GM12873 (cell line): ENCODE measurements at regions not wholly inside any gene's neighbourhood (a gene's known extent, or its start where the extent isn't known, plus 50 kb on each side); places are given as distances from the start of the nearest gene placed in this dataset.

Experiments
- TF ChIP-seq, protein P1 (sequence below): IDR thresholded peaks from 2 replicates; pipeline ENCODE4 v1.5.1; 2012; ENCODE audit warnings: low read depth, mild to moderate bottlenecking, moderate library complexity, low read length, control low read depth; ENCODE audit not compliant: insufficient read depth; ENCODE audit errors: missing control alignments

DNA sequence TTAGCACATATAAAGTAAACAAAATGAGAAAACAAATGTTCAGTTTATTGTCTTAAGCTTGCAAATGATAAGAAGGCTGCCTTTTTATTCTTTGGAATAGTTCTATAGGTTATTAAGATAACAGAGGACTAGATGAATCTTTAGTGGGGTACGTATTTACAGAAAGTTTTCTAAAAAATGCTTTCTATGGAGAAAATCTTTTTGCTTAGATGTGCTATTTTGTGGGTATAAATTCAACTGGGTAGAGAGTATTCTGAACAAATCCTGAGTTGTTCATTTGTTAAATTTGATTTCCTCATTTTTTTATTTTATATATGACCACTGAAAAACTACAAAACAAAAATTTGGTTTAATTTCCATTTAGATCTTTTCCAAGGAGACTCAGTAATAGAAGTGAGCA lies 566.9 kb downstream of the PLCL1 start:
- TF ChIP-seq, protein P1, sequence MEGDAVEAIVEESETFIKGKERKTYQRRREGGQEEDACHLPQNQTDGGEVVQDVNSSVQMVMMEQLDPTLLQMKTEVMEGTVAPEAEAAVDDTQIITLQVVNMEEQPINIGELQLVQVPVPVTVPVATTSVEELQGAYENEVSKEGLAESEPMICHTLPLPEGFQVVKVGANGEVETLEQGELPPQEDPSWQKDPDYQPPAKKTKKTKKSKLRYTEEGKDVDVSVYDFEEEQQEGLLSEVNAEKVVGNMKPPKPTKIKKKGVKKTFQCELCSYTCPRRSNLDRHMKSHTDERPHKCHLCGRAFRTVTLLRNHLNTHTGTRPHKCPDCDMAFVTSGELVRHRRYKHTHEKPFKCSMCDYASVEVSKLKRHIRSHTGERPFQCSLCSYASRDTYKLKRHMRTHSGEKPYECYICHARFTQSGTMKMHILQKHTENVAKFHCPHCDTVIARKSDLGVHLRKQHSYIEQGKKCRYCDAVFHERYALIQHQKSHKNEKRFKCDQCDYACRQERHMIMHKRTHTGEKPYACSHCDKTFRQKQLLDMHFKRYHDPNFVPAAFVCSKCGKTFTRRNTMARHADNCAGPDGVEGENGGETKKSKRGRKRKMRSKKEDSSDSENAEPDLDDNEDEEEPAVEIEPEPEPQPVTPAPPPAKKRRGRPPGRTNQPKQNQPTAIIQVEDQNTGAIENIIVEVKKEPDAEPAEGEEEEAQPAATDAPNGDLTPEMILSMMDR, result no peak

DNA sequence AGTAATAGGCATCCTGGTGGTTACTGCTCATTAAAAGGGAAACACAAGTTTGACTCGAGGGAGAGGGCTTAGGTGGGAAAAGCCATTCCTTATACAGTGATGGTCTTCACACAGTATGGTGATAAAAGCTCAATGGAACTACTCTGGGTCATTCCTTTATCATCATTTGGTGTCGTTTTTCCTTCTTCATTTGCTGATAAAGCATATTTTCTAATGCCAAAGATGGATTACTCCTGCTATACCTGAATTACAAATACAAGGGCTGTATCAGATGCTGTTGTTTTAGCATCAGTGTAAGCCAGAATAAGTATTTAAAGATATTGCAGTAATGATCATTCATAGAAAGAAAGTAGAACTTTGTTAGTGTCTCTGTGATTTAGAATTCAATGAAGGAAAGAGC lies 563.7 kb downstream of the PLCL1 start:
- TF ChIP-seq, protein P1, result no peak

DNA sequence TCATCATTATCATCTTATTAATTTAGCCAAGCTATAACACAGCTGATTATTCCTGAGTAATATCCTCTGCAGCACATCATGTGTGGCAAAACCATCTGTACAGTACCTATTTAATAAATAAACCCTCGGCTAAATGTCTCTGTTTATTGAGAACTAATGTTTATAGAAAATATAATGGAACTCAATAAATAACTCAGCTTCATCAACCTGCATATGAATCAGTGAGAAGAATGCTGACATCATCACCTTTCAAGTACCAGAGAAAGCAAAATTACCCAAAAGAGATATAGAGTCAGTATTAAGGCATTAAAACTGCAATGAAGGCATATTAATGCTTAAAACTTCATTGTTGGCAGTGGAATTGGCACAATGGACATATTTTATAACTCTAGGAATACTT lies 558.3 kb downstream of the PLCL1 start:
- TF ChIP-seq, protein P1, result no peak

DNA sequence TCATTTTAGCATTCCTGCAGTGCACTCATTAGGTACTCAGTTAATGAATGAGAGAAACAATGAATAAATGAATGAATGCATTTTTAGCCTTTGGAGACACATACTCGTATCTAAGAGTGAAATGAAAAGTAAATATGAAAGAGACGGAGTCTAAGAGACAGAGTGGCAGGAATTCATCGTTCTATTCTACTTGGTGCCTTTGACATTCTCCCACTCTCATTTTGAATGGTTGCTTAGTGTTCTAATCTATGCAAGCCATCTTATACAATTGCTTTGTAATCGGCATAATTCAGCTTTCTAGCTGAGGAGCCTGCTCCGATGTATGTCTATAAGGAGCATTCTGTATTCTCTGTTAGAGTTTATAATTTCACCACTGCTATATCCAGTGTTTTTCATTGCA lies 554.9 kb downstream of the PLCL1 start:
- TF ChIP-seq, protein P1, result no peak

DNA sequence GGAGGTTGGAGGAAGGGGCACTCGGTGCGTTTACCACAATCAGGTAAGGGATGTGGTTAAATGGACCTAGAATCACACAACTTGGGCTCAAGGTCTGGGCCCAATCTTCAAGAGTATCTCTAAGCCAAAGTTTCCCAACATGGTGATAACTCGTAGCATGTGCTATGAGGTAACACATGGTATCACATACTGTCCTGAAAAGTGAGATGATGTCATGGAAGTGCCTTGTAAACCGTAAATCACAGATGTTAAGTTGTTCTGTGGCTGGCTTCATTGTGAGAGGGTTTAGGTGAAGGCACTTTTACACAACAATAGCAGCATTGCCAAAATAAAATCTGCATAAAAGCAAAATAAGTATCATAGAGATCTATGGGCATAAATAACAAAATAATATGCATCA lies 551.8 kb downstream of the PLCL1 start:
- TF ChIP-seq, protein P1, result no peak

DNA sequence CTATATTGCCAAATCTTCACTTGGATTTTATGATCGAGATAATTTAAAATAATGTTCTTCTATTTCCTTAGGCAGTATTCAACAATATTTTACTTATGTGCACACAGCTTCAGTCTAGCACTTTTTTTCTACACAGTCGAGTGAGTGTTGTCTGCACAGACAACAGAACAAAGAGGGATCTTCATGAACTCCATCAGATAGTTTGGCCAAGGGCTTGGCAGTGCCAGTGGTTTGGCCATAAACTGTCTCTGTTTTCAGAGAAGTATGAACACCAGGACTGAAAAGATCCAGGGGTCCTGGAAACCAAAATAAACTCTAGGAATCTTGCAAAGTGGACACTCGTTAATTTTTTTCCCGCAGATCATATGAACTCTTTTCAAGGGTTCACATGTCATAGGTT lies 547.3 kb downstream of the PLCL1 start:
- TF ChIP-seq, protein P1, result no peak

DNA sequence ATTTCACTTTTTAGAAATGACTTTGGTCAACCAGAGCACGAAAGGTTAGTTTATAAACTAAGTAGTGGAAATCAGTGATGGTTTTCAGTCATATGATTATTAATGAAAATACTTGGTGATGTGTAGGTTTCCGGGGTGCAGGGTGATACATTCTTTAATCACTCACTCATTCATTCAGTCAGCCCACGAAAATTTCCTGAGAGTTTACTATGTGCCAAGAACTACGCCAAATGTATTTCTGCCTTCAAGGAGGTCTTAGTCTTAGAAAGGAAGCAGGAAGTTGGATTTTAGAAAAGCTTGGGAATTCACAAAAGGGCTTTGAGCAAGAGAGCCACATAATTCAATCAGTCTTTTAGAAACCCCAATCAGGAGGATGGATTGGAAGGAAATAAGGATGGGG lies 543.6 kb downstream of the PLCL1 start:
- TF ChIP-seq, protein P1, result no peak
